Left lung (tissue), 4 donors: ENCODE measurements at regions not wholly inside any gene's neighbourhood (a gene's known extent, or its start where the extent isn't known, plus 50 kb on each side); places are given as distances from the start of the nearest gene placed in this dataset.
A peak's percentile ranks its signal among the peaks of the same experiment; 100 is the strongest.

Experiments
- ATAC-seq: fragments of 200-7000 bp; cut with Tn5 transposase; one replicate; pipeline ENCODE4 v1.9.1; 2020; ENCODE audit warnings: moderate library complexity
- DNase-seq, 4 donors: peaks; one replicate each; pipeline ENCODE4 v3.0.0-alpha.2; 2013 to 2020
- H3K27ac ChIP-seq, 2 donors: fragments of 200-600 bp; sonication (generic) in 1 of 2; one replicate each; pipeline versions ENCODE4 v1.5.0 to v1.8.0; 2020 to 2021
- H3K27me3 ChIP-seq, 2 donors: fragments of 200-600 bp; sonication (generic) in 1 of 2; one replicate each; pipeline versions ENCODE4 v1.5.0 to v1.8.0; 2020 to 2021
- H3K36me3 ChIP-seq, 2 donors: fragments of 200-600 bp; sonication (generic) in 1 of 2; one replicate each; pipeline versions ENCODE4 v1.5.0 to v1.8.0; 2020 to 2021
- H3K4me1 ChIP-seq, 2 donors: fragments of 200-600 bp; one replicate each; pipeline ENCODE4 v1.8.0; 2021
- H3K4me3 ChIP-seq, 2 donors: fragments of 200-600 bp; sonication (generic) in 1 of 2; one replicate each; pipeline versions ENCODE4 v1.5.0 to v1.8.0; 2020 to 2021; ENCODE audit warnings: mild to moderate bottlenecking in 1 of 2
- H3K9me3 ChIP-seq, 2 donors: fragments of 200-600 bp; sonication (generic) in 1 of 2; one replicate each; pipeline versions ENCODE4 v1.5.0 to v1.8.0; 2020 to 2021
- CTCF ChIP-seq, 2 donors: fragments of 200-600 bp; sonication (generic) in 1 of 2; IDR thresholded peaks; one replicate each; pipeline versions ENCODE4 v1.5.0 to v1.8.0; 2021; ENCODE audit warnings: antibody characterized with exemption in 2 of 2
- intact Hi-C, 2 donors: fragments of 100-400 bp; cut with DNase I; formaldehyde crosslinking; loops; one replicate each; pipeline versions ENCODE4 v1.11.2 to v1.14.2; 2022
- donor health status: DM: no; HTN: yes; CAD: no.
- donor health status: DM: no; HTN: no; CAD: no.

DNA sequence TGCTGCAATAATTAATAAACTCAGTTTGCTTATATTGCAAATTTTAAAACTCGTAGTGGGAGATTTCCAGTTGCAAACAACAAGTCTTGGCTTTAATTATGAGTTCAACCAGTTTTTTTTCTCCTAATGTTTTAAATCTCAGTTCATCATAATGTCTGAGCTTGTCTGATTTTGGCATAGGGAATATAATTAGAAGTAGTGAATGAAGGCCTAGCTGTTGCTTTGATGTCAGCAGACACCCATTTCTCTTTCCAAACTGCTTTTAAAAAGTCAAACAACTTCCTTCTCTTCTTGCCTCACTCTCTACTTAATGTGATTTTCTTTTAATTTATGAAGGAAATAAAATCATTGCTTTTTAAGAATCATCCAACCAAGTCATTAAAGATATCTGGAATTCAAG, 1462.1 kb downstream of the DPP10 start:
- DNase-seq (peak in 1 of 4 donors; percentile 64), ATAC-seq (no peak)
- Histone ChIP-seq H3K27ac (no peak overlapping the region), H3K4me1 (no peaks in the 10 kb centered on the region), H3K27me3 (no peaks in the 10 kb centered on the region), H3K9me3 (peaks cover 0 to 3% of the 10 kb centered on the region in 2 donors), H3K4me3 (no peak overlapping the region), H3K36me3 (no peaks in the 10 kb centered on the region)
- intact Hi-C loops = no loop called here
- TF ChIP-seq CTCF (IDR thresholded peaks at IDR 0.05) = no peak

GRCh38 chr2:115908731-115909130, 1466.3 kb downstream of the DPP10 start:
- H3K36me3 ChIP-seq = no peaks in the 10 kb centered on the region
- no peaks in the 10 kb centered on the region for H3K27me3 ChIP-seq
- intact Hi-C loops = no loop called here
- TF ChIP-seq CTCF (IDR thresholded peaks at IDR 0.05) = no peak
- H3K9me3 ChIP-seq = no peaks in the 10 kb centered on the region
- no peak for DNase-seq
- H3K27ac ChIP-seq = no peak overlapping the region
- no peaks in the 10 kb centered on the region for H3K4me1 ChIP-seq
- no peak overlapping the region for H3K4me3 ChIP-seq
- ATAC-seq = no peak

GRCh38 chr2:115910270-115910669, 1467.8 kb downstream of the DPP10 start:
- H3K4me1 ChIP-seq = no peaks in the 10 kb centered on the region
- H3K27ac ChIP-seq = no peak overlapping the region
- H3K36me3 ChIP-seq = no peaks in the 10 kb centered on the region
- no peaks in the 10 kb centered on the region for H3K9me3 ChIP-seq
- H3K27me3 ChIP-seq = no peaks in the 10 kb centered on the region
- DNase-seq (no peak), ATAC-seq (no peak)
- intact Hi-C loops = no loop called here
- no peak overlapping the region for H3K4me3 ChIP-seq
- no peak for TF ChIP-seq CTCF (IDR thresholded peaks at IDR 0.05)

GRCh38 chr2:115913921-115914320, 1471.5 kb downstream of the DPP10 start:
- Histone ChIP-seq H3K27ac (no peak overlapping the region), H3K9me3 (no peaks in the 10 kb centered on the region), H3K4me1 (no peaks in the 10 kb centered on the region), H3K27me3 (no peaks in the 10 kb centered on the region), H3K4me3 (no peak overlapping the region), H3K36me3 (no peaks in the 10 kb centered on the region)
- no peak for ATAC-seq
- TF ChIP-seq CTCF (IDR thresholded peaks at IDR 0.05) = no peak
- intact Hi-C loops = no loop called here
- DNase-seq = peak in 1 of 4 donors; percentile 41

DNA sequence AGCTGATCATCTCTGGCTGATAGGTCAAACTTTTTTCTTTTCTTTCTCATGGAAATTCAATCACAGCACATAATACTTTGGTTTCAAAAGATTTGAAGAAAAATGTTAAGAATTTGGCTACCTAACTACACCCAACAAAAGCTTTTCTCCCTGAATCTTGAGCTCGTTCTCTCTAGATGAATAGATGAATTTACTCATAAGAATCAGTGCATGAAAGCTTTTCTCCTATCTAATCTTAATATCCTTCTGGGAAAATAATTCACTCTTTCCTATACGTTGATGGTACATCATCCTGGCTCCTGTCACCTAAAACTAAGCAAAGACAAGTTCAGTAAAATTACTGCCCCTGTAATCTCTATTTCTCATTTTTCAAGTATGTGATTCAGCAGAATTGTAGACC, 1479.1 kb downstream of the DPP10 start:
- Histone ChIP-seq H3K4me3 (no peak overlapping the region), H3K9me3 (peaks cover 0 to 3% of the 10 kb centered on the region in 2 donors), H3K36me3 (no peaks in the 10 kb centered on the region), H3K27me3 (no peaks in the 10 kb centered on the region), H3K4me1 (no peaks in the 10 kb centered on the region), H3K27ac (no peak overlapping the region)
- DNase-seq (no peak), ATAC-seq (no peak)
- intact Hi-C loops = no loop called here
- TF ChIP-seq CTCF (IDR thresholded peaks at IDR 0.05) = no peak
